ENCODE measurements at regions not wholly inside any gene's neighbourhood (a gene's known extent, or its start where the extent isn't known, plus 50 kb on each side); places are given as distances from the start of the nearest gene placed in this dataset.

GRCh38 chr12:74915718-74916117 lies 293.9 kb downstream of the KCNC2 start:
- Histone ChIP-seq H3K36me3 (ENCODE audit: control insufficient read depth in 4 of 4, insufficient read depth in 4 of 4, low read length in 4 of 4) (no peaks in the 10 kb centered on the region), H3K27me3 (ENCODE audit: control insufficient read depth in 3 of 3, insufficient read depth in 3 of 3, low read length in 2 of 3) (no peaks in the 10 kb centered on the region), H3K9me3 (ENCODE audit: control insufficient read depth in 4 of 4, insufficient read depth in 3 of 4, low read length in 3 of 4) (peaks cover 0 to 2% (median 0%) of the 10 kb centered on the region in 4 donors), H3K4me1 (ENCODE audit: control insufficient read depth in 5 of 5, insufficient read depth in 5 of 5, low read length in 5 of 5) (no peaks in the 10 kb centered on the region), H3K27ac (ENCODE audit: low read depth in 1 of 2, low read length in 1 of 2) (no peak overlapping the region), H3K9ac (ENCODE audit: insufficient read depth in 1 of 2, low read length in 2 of 2) (no peak overlapping the region), H3K4me3 (no peak overlapping the region)
- TF ChIP-seq, protein P1, sequence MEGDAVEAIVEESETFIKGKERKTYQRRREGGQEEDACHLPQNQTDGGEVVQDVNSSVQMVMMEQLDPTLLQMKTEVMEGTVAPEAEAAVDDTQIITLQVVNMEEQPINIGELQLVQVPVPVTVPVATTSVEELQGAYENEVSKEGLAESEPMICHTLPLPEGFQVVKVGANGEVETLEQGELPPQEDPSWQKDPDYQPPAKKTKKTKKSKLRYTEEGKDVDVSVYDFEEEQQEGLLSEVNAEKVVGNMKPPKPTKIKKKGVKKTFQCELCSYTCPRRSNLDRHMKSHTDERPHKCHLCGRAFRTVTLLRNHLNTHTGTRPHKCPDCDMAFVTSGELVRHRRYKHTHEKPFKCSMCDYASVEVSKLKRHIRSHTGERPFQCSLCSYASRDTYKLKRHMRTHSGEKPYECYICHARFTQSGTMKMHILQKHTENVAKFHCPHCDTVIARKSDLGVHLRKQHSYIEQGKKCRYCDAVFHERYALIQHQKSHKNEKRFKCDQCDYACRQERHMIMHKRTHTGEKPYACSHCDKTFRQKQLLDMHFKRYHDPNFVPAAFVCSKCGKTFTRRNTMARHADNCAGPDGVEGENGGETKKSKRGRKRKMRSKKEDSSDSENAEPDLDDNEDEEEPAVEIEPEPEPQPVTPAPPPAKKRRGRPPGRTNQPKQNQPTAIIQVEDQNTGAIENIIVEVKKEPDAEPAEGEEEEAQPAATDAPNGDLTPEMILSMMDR (IDR thresholded peaks at IDR 0.05; ENCODE audit: control extremely low read depth, extremely low read depth): no peak
- ATAC-seq (ENCODE audit: insufficient read depth, low FRiP score) (no peak), DNase-seq (no peak)

DNA sequence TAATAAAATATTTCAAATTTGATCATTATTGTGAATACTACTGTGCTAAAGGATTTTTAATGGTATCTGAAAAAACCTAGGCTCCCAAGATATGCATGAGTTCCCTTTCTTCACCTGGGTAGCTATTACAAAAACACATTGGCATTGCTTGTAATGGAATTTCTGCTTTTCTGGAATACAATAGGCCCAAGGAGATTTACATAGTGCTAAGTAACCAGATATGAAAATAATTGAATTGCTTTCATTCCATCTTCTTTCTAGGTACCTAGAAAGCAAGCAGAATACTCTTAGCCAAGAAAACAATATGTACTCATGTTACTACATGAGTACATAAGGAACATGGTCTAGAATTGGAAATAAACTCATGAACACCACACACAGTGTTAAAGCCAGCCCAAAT lies 291.9 kb downstream of the KCNC2 start:
- no peak for ATAC-seq (ENCODE audit: insufficient read depth, low FRiP score)

GRCh38 chr12:74918291-74918690 lies 291.3 kb downstream of the KCNC2 start:
- Histone ChIP-seq H3K27me3 (ENCODE audit: control insufficient read depth in 3 of 3, insufficient read depth in 3 of 3, low read length in 2 of 3) (no peaks in the 10 kb centered on the region), H3K27ac (ENCODE audit: low read depth in 1 of 2, low read length in 1 of 2) (no peak overlapping the region), H3K36me3 (ENCODE audit: control insufficient read depth in 4 of 4, insufficient read depth in 4 of 4, low read length in 4 of 4) (no peaks in the 10 kb centered on the region), H3K4me3 (no peak overlapping the region), H3K9me3 (ENCODE audit: control insufficient read depth in 4 of 4, insufficient read depth in 3 of 4, low read length in 3 of 4) (peaks cover 0 to 3% (median 0%) of the 10 kb centered on the region in 4 donors), H3K4me1 (ENCODE audit: control insufficient read depth in 5 of 5, insufficient read depth in 5 of 5, low read length in 5 of 5) (no peaks in the 10 kb centered on the region), H3K9ac (ENCODE audit: insufficient read depth in 1 of 2, low read length in 2 of 2) (no peak overlapping the region)
- TF ChIP-seq, protein P1 (IDR thresholded peaks at IDR 0.05; ENCODE audit: control extremely low read depth, extremely low read depth): no peak
- DNase-seq (peak in 1 of 3 donors; percentile 30), ATAC-seq (ENCODE audit: insufficient read depth, low FRiP score) (no peak)
- 1 to 36% methylated on average over 1 of the region's 1 CpG for WGBS, 2 donors

More for the DNA sequence above, 291.9 kb downstream of the KCNC2 start:
- no peak overlapping the region for H3K4me3 ChIP-seq
- H3K27me3 ChIP-seq (ENCODE audit: control insufficient read depth in 3 of 3, insufficient read depth in 3 of 3, low read length in 2 of 3): no peaks in the 10 kb centered on the region
- no peak overlapping the region for H3K27ac ChIP-seq (ENCODE audit: low read depth in 1 of 2, low read length in 1 of 2)
- no peaks in the 10 kb centered on the region for H3K4me1 ChIP-seq (ENCODE audit: control insufficient read depth in 5 of 5, insufficient read depth in 5 of 5, low read length in 5 of 5)
- no peak for DNase-seq
- no peaks in the 10 kb centered on the region for H3K36me3 ChIP-seq (ENCODE audit: control insufficient read depth in 4 of 4, insufficient read depth in 4 of 4, low read length in 4 of 4)
- H3K9me3 ChIP-seq (ENCODE audit: control insufficient read depth in 4 of 4, insufficient read depth in 3 of 4, low read length in 3 of 4): peaks cover 0 to 3% (median 0%) of the 10 kb centered on the region in 4 donors
- TF ChIP-seq, protein P1 (IDR thresholded peaks at IDR 0.05; ENCODE audit: control extremely low read depth, extremely low read depth): no peak
- no peak overlapping the region for H3K9ac ChIP-seq (ENCODE audit: insufficient read depth in 1 of 2, low read length in 2 of 2)

GRCh38 chr12:74922117-74922516 lies 287.5 kb downstream of the KCNC2 start:
- no peak overlapping the region for H3K9ac ChIP-seq (ENCODE audit: insufficient read depth in 1 of 2, low read length in 2 of 2)
- H3K27ac ChIP-seq (ENCODE audit: low read depth in 1 of 2, low read length in 1 of 2): no peak overlapping the region
- no peaks in the 10 kb centered on the region for H3K4me1 ChIP-seq (ENCODE audit: control insufficient read depth in 5 of 5, insufficient read depth in 5 of 5, low read length in 5 of 5)
- 57 to 75% methylated on average over 1 of the region's 1 CpG for WGBS, 2 donors
- H3K36me3 ChIP-seq (ENCODE audit: control insufficient read depth in 4 of 4, insufficient read depth in 4 of 4, low read length in 4 of 4): no peaks in the 10 kb centered on the region
- no peaks in the 10 kb centered on the region for H3K27me3 ChIP-seq (ENCODE audit: control insufficient read depth in 3 of 3, insufficient read depth in 3 of 3, low read length in 2 of 3)
- TF ChIP-seq, protein P1 (IDR thresholded peaks at IDR 0.05; ENCODE audit: control extremely low read depth, extremely low read depth): no peak
- ATAC-seq (ENCODE audit: insufficient read depth, low FRiP score) (no peak), DNase-seq (no peak)
- no peak overlapping the region for H3K4me3 ChIP-seq
- H3K9me3 ChIP-seq (ENCODE audit: control insufficient read depth in 4 of 4, insufficient read depth in 3 of 4, low read length in 3 of 4): peaks cover 0 to 2% (median 0%) of the 10 kb centered on the region in 4 donors

Measured in lung (tissue), 11 donors.